ENCODE measurements at regions not wholly inside any gene's neighbourhood (a gene's known extent, or its start where the extent isn't known, plus 50 kb on each side); places are given as distances from the start of the nearest gene placed in this dataset.

GRCh38 chr17:21540502-21540901 is 151.8 kb upstream of the KCNJ18 start:
- intact Hi-C loops (cut with DNase I): no loop called here
- no peak overlapping the region for H3K4me3 ChIP-seq
- WGBS, 2 donors: 91 to 92% methylated on average over 5 of the region's 5 CpGs
- TF ChIP-seq POLR2A (IDR thresholded peaks at IDR 0.05) (no peak), CTCF (IDR thresholded peaks at IDR 0.05) (no peak)
- H3K9me3 ChIP-seq: peaks cover 0 to 21% (median 9%) of the 10 kb centered on the region in 3 donors
- no peak overlapping the region for H3K27ac ChIP-seq
- H3K27me3 ChIP-seq: no peaks in the 10 kb centered on the region
- DNase-seq: no peak
- peaks cover 0 to 7% (median 0%) of the 10 kb centered on the region in 3 donors for H3K36me3 ChIP-seq
- peaks cover 0 to 5% (median 0%) of the 10 kb centered on the region in 3 donors for H3K4me1 ChIP-seq

GRCh38 chr17:21542070-21542469 is 150.3 kb upstream of the KCNJ18 start:
- no peak overlapping the region for H3K4me3 ChIP-seq
- H3K9me3 ChIP-seq: peaks cover 0 to 17% (median 9%) of the 10 kb centered on the region in 3 donors
- no peaks in the 10 kb centered on the region for H3K27me3 ChIP-seq
- intact Hi-C loops (cut with DNase I): no loop called here
- no peak overlapping the region for H3K27ac ChIP-seq
- DNase-seq: no peak
- peaks cover 0 to 5% (median 0%) of the 10 kb centered on the region in 3 donors for H3K4me1 ChIP-seq
- TF ChIP-seq CTCF (IDR thresholded peaks at IDR 0.05) (no peak), POLR2A (IDR thresholded peaks at IDR 0.05) (no peak)
- peaks cover 0 to 14% (median 0%) of the 10 kb centered on the region in 3 donors for H3K36me3 ChIP-seq
- 53 to 67% methylated on average over 2 of the region's 2 CpGs for WGBS, 2 donors

GRCh38 chr17:21542991-21543390 is 149.3 kb upstream of the KCNJ18 start:
- TF ChIP-seq CTCF (IDR thresholded peaks at IDR 0.05) (no peak), POLR2A (IDR thresholded peaks at IDR 0.05) (no peak)
- Histone ChIP-seq H3K27me3 (no peaks in the 10 kb centered on the region), H3K36me3 (peaks cover 0 to 14% (median 0%) of the 10 kb centered on the region in 3 donors), H3K4me3 (no peak overlapping the region), H3K27ac (no peak overlapping the region), H3K4me1 (peaks cover 0 to 5% (median 0%) of the 10 kb centered on the region in 3 donors), H3K9me3 (peaks cover 0 to 9% (median 9%) of the 10 kb centered on the region in 3 donors)
- no peak for DNase-seq
- intact Hi-C loops (cut with DNase I): no loop called here
- 74 to 78% methylated on average over 4 of the region's 4 CpGs for WGBS, 2 donors

- Histone ChIP-seq H3K4me3 (no peak overlapping the region), H3K27me3 (no peaks in the 10 kb centered on the region), H3K9me3 (no peaks in the 10 kb centered on the region), H3K27ac (no peak overlapping the region), H3K36me3 (peaks cover 0 to 14% (median 0%) of the 10 kb centered on the region in 3 donors), H3K4me1 (peaks cover 0 to 17% (median 8%) of the 10 kb centered on the region in 3 donors)
- TF ChIP-seq POLR2A (IDR thresholded peaks at IDR 0.05): no peak
- TF ChIP-seq CTCF (IDR thresholded peaks at IDR 0.05): no peak
- DNase-seq: no peak
- WGBS, 2 donors: 85 to 86% methylated on average over 3 of the region's 3 CpGs
- intact Hi-C loops (cut with DNase I): no loop called here
Measured at GRCh38 chr17:21545064-21545463, 147.3 kb upstream of the KCNJ18 start.

- TF ChIP-seq POLR2A (IDR thresholded peaks at IDR 0.05) (no peak), CTCF (IDR thresholded peaks at IDR 0.05) (no peak)
- WGBS, 2 donors: 77 to 90% methylated on average over 2 to 3 of the region's 3 CpGs
- no peaks in the 10 kb centered on the region for H3K9me3 ChIP-seq
- no peak overlapping the region for H3K27ac ChIP-seq
- peaks cover 0 to 36% (median 20%) of the 10 kb centered on the region in 3 donors for H3K4me1 ChIP-seq
- no peak overlapping the region for H3K4me3 ChIP-seq
- intact Hi-C loops (cut with DNase I): no loop called here
- peaks cover 0 to 19% (median 0%) of the 10 kb centered on the region in 4 donors for H3K27me3 ChIP-seq
- no peak for DNase-seq
- peaks cover 0 to 7% (median 0%) of the 10 kb centered on the region in 3 donors for H3K36me3 ChIP-seq
Measured at GRCh38 chr17:21548236-21548635, 144.1 kb upstream of the KCNJ18 start.

Data from esophagus squamous epithelium (tissue), 5 donors.